ENCODE measurements at regions not wholly inside any gene's neighbourhood (a gene's known extent, or its start where the extent isn't known, plus 50 kb on each side); places are given as distances from the start of the nearest gene placed in this dataset.
A peak's percentile ranks its signal among the peaks of the same experiment; 100 is the strongest.
"Not testable (repeated sequence)": the region's sequence is repeated elsewhere in the genome, so short reads cannot be mapped to it uniquely, and the experiment has no call there.

GRCh38 chrX:150238632-150239382 lies 124.3 kb upstream of the MAMLD1 start:
- DNase-seq (ENCODE audit: low spot score): peak; percentile 31

GRCh38 chrX:150239946-150240642 lies 123.0 kb upstream of the MAMLD1 start:
- peak; percentile 21 for DNase-seq (ENCODE audit: low spot score)

- peak; percentile 3 for DNase-seq (ENCODE audit: low spot score)
Observed at GRCh38 chrX:150240643-150240970, 122.5 kb upstream of the MAMLD1 start.

- peak; percentile 29 for DNase-seq (ENCODE audit: low spot score)
Observed at GRCh38 chrX:150253959-150254620, 109.0 kb upstream of the MAMLD1 start.

- peak; percentile 21 for DNase-seq (ENCODE audit: low spot score)
Observed at GRCh38 chrX:150254909-150255308, 108.2 kb upstream of the MAMLD1 start.

GRCh38 chrX:150255441-150256296 lies 107.4 kb upstream of the MAMLD1 start:
- DNase-seq (ENCODE audit: low spot score): no peak

- no peak for DNase-seq (ENCODE audit: low spot score)
Observed at GRCh38 chrX:150256297-150256650, 106.8 kb upstream of the MAMLD1 start.

GRCh38 chrX:150257353-150258175 lies 105.6 kb upstream of the MAMLD1 start:
- no peak for DNase-seq (ENCODE audit: low spot score)

- DNase-seq (ENCODE audit: low spot score): no peak
Observed at GRCh38 chrX:150258176-150258425, 105.0 kb upstream of the MAMLD1 start.

GRCh38 chrX:150258463-150259430 lies 104.4 kb upstream of the MAMLD1 start:
- no peak for DNase-seq (ENCODE audit: low spot score)

- DNase-seq (ENCODE audit: low spot score): no peak
Observed at GRCh38 chrX:150262456-150262855, 100.7 kb upstream of the MAMLD1 start.

GRCh38 chrX:150268839-150269355 lies 94.2 kb upstream of the MAMLD1 start:
- peak; percentile 7 for DNase-seq (ENCODE audit: low spot score)

GRCh38 chrX:150269605-150270254 lies 93.4 kb upstream of the MAMLD1 start:
- DNase-seq (ENCODE audit: low spot score): peak; percentile 31

GRCh38 chrX:150270622-150271021 lies 92.5 kb upstream of the MAMLD1 start:
- DNase-seq (ENCODE audit: low spot score): peak; percentile 6

- DNase-seq (ENCODE audit: low spot score): not testable (repeated sequence)
Observed at GRCh38 chrX:150273575-150274294, 89.4 kb upstream of the MAMLD1 start.

GRCh38 chrX:150282953-150283352 lies 80.2 kb upstream of the MAMLD1 start:
- no peak for DNase-seq (ENCODE audit: low spot score)

GRCh38 chrX:150291014-150291413 lies 72.1 kb upstream of the MAMLD1 start:
- peak; percentile 12 for DNase-seq (ENCODE audit: low spot score)

GRCh38 chrX:150293311-150294013 lies 69.7 kb upstream of the MAMLD1 start:
- peak; percentile 6 for DNase-seq (ENCODE audit: low spot score)

Data from ecto neural progenitor cell (in vitro differentiated cells).